ENCODE measurements at regions not wholly inside any gene's neighbourhood (a gene's known extent, or its start where the extent isn't known, plus 50 kb on each side); places are given as distances from the start of the nearest gene placed in this dataset.

- in situ Hi-C loops (cut with HindIII; ENCODE audit: low sequenced_read_pairs), result no loop called here
- TF ChIP-seq CTCF (IDR thresholded peaks at IDR 0.05; ENCODE audit: low read depth, low read length), result no peak
- no peak for DNase-seq (ENCODE audit: low read depth, low spot score)
- H3K4me3 ChIP-seq (ENCODE audit: low read depth, low read length), result no peak overlapping the region
Measured at GRCh38 chr5:131023498-131023865, 141.6 kb downstream of the HINT1 start.

- DNase-seq (ENCODE audit: low read depth, low spot score), result no peak
- no peak overlapping the region for H3K4me3 ChIP-seq (ENCODE audit: low read depth, low read length)
- TF ChIP-seq CTCF (IDR thresholded peaks at IDR 0.05; ENCODE audit: low read depth, low read length), result no peak
- in situ Hi-C loops (cut with HindIII; ENCODE audit: low sequenced_read_pairs), result no loop called here
Measured at GRCh38 chr5:131022811-131023497, 142.1 kb downstream of the HINT1 start.

DNA sequence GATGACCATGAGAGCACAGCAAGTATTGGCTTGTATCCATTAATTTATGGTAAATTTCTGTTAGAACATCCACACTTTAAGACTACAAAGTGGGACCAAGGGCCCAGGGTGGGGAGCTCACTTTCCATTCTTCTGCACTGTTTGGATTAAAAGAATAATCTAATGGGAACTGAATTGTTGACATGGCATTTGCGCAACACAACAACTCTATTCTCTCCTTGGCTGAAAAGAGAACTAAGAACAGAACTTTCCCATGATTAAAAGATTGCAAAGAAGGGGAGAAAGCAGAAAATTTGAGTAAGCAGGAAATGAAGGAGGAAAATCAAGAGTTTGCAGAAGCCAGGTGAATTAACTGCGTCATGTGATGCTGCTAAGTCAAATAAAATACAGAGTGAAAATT lies 143.4 kb downstream of the HINT1 start:
- TF ChIP-seq CTCF (IDR thresholded peaks at IDR 0.05; ENCODE audit: low read depth, low read length), result no peak
- no peak overlapping the region for H3K4me3 ChIP-seq (ENCODE audit: low read depth, low read length)
- in situ Hi-C loops (cut with HindIII; ENCODE audit: low sequenced_read_pairs), result no loop called here
- DNase-seq (ENCODE audit: low read depth, low spot score), result no peak

GRCh38 chr5:131019601-131020315 lies 145.3 kb downstream of the HINT1 start:
- in situ Hi-C loops (cut with HindIII; ENCODE audit: low sequenced_read_pairs), result no loop called here
- DNase-seq (ENCODE audit: low read depth, low spot score), result no peak
- no peak for TF ChIP-seq CTCF (IDR thresholded peaks at IDR 0.05; ENCODE audit: low read depth, low read length)
- H3K4me3 ChIP-seq (ENCODE audit: low read depth, low read length), result no peak overlapping the region

DNA sequence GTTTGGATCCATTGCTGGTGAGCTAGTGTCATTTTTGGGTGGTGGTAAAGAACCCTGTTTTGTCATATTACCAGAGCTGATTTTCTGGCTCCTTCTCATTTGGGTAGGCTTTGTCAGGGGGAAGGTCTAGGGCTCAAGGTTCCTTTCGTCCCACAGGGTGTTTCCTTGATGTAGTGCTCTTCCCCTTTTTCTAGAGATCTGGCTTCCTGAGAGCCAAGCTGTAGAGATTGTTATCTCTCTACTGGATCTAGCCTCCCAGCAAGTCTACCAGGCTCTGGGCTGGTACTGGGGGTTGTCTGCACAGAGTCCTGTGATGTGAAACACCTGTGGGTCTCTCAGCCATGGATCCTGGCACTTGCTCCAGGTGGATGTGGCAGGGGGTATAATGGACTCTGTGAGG lies 145.9 kb downstream of the HINT1 start:
- no peak for TF ChIP-seq CTCF (IDR thresholded peaks at IDR 0.05; ENCODE audit: low read depth, low read length)
- no peak for DNase-seq (ENCODE audit: low read depth, low spot score)
- in situ Hi-C loops (cut with HindIII; ENCODE audit: low sequenced_read_pairs), result no loop called here

GRCh38 chr5:131008329-131008728 lies 156.7 kb downstream of the HINT1 start:
- no peak for TF ChIP-seq CTCF (IDR thresholded peaks at IDR 0.05; ENCODE audit: low read depth, low read length)
- H3K4me3 ChIP-seq (ENCODE audit: low read depth, low read length), result no peak overlapping the region
- no peak for DNase-seq (ENCODE audit: low read depth, low spot score)
- in situ Hi-C loops (cut with HindIII; ENCODE audit: low sequenced_read_pairs), result no loop called here

More for the DNA sequence above, 145.9 kb downstream of the HINT1 start:
- H3K4me3 ChIP-seq (ENCODE audit: low read depth, low read length), result no peak overlapping the region
